ENCODE measurements at regions not wholly inside any gene's neighbourhood (a gene's known extent, or its start where the extent isn't known, plus 50 kb on each side); places are given as distances from the start of the nearest gene placed in this dataset.

DNA sequence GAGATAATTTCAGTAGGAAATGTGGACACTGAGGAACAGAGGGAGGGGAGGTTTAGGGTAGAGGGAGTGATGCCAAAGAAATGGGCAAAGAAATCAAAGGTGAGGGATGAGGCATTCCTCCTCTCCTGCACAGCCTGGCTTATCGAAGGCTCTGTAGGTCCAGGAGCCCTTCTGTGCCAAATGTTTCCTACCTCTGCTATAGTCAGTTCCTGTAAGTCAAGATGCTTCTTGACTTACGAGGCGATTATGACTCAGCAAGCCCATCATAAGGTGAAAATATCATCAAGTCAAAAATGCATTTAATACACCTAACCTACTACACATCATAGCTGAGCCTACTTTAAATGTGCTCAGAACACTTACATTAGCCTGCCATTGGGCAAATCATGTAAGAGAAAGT lies 60.0 kb upstream of the ARHGAP24 start:
- Histone ChIP-seq H3K27ac (ENCODE audit: low read depth, low read length) (no peak overlapping the region), H3K9ac (ENCODE audit: low read length in 5 of 5) (no peak overlapping the region), H3K36me3 (ENCODE audit: control insufficient read depth in 5 of 5, insufficient read depth in 5 of 5, low read length in 5 of 5) (no peaks in the 10 kb centered on the region), H3K4me3 (ENCODE audit: low read depth in 1 of 5, low read length in 5 of 5) (no peak overlapping the region), H3K27me3 (ENCODE audit: control insufficient read depth in 5 of 5, insufficient read depth in 4 of 5, low read length in 5 of 5) (no peaks in the 10 kb centered on the region), H3K4me1 (ENCODE audit: control insufficient read depth in 5 of 5, insufficient read depth in 5 of 5, low read length in 5 of 5) (no peaks in the 10 kb centered on the region), H3K9me3 (ENCODE audit: control insufficient read depth in 5 of 5, low read length in 5 of 5) (no peaks in the 10 kb centered on the region)

DNA sequence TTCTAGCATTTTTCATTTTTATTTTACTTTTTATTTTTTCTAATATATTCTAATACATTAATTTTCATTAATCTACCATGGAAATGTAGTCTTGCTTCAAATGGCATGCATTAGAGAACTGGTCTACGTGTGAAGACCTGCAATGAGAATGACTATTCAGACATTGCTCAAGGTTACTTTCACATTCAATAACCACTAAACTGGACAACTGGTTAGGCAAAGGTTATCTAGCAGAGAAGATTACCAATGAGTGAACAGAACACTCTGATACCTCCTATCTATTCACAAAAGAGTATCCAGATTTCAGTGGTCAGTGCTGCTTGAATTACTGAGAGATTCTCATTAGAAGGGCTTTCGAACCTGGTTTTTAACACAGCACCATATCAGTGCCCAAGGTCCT lies 58.9 kb upstream of the ARHGAP24 start:
- Histone ChIP-seq H3K4me1 (ENCODE audit: control insufficient read depth in 5 of 5, insufficient read depth in 5 of 5, low read length in 5 of 5) (no peaks in the 10 kb centered on the region), H3K9me3 (ENCODE audit: control insufficient read depth in 5 of 5, low read length in 5 of 5) (no peaks in the 10 kb centered on the region), H3K4me3 (ENCODE audit: low read depth in 1 of 5, low read length in 5 of 5) (no peak overlapping the region), H3K27ac (ENCODE audit: low read depth, low read length) (no peak overlapping the region), H3K27me3 (ENCODE audit: control insufficient read depth in 5 of 5, insufficient read depth in 4 of 5, low read length in 5 of 5) (no peaks in the 10 kb centered on the region), H3K36me3 (ENCODE audit: control insufficient read depth in 5 of 5, insufficient read depth in 5 of 5, low read length in 5 of 5) (no peaks in the 10 kb centered on the region), H3K9ac (ENCODE audit: low read length in 5 of 5) (no peak overlapping the region)

DNA sequence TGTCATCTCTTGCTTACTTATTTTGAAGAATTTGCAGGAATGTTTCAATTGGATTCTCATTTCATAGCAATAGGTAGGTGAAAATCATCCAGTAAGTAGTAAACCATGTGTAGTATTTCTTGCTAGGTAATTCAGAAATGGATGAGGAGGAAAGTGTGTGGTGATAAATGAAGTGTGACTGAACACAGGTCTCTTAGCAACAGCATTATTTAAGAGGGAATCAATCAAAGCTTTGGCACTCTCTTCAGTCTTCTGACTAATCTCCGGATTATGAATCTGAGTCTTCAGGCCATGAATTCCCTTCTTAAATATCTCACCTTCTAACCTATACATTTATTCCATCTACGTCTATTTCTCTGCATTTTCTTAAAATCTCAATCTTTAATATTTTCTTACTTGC lies 55.8 kb upstream of the ARHGAP24 start:
- no peak overlapping the region for H3K9ac ChIP-seq (ENCODE audit: low read length in 5 of 5)
- no peaks in the 10 kb centered on the region for H3K36me3 ChIP-seq (ENCODE audit: control insufficient read depth in 5 of 5, insufficient read depth in 5 of 5, low read length in 5 of 5)
- H3K4me1 ChIP-seq (ENCODE audit: control insufficient read depth in 5 of 5, insufficient read depth in 5 of 5, low read length in 5 of 5), result no peaks in the 10 kb centered on the region
- no peak overlapping the region for H3K4me3 ChIP-seq (ENCODE audit: low read depth in 1 of 5, low read length in 5 of 5)
- no peaks in the 10 kb centered on the region for H3K9me3 ChIP-seq (ENCODE audit: control insufficient read depth in 5 of 5, low read length in 5 of 5)
- no peak overlapping the region for H3K27ac ChIP-seq (ENCODE audit: low read depth, low read length)
- no peaks in the 10 kb centered on the region for H3K27me3 ChIP-seq (ENCODE audit: control insufficient read depth in 5 of 5, insufficient read depth in 4 of 5, low read length in 5 of 5)

DNA sequence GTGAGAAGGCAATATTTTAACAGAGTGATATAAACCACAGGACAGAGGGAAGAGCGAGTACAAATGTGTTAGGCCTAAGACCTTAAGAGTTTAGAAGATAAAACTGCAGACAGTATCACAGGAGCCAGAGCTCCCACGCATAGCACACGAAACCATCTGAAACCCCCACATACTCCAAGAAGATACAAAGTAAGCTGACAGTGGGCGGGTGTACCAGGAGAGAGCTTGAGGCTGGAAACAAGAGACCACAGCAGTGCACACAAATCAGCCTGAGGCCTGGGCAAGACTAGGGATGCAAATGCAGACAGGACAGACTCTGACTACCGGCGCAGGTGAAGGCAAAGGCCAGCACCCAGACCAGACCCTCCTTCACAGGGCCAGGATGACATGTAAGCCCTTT lies 54.1 kb upstream of the ARHGAP24 start:
- H3K27ac ChIP-seq (ENCODE audit: low read depth, low read length), result no peak overlapping the region
- no peaks in the 10 kb centered on the region for H3K36me3 ChIP-seq (ENCODE audit: control insufficient read depth in 5 of 5, insufficient read depth in 5 of 5, low read length in 5 of 5)
- no peaks in the 10 kb centered on the region for H3K27me3 ChIP-seq (ENCODE audit: control insufficient read depth in 5 of 5, insufficient read depth in 4 of 5, low read length in 5 of 5)
- H3K4me1 ChIP-seq (ENCODE audit: control insufficient read depth in 5 of 5, insufficient read depth in 5 of 5, low read length in 5 of 5), result no peaks in the 10 kb centered on the region
- H3K9me3 ChIP-seq (ENCODE audit: control insufficient read depth in 5 of 5, low read length in 5 of 5), result no peaks in the 10 kb centered on the region
- no peak overlapping the region for H3K4me3 ChIP-seq (ENCODE audit: low read depth in 1 of 5, low read length in 5 of 5)
- H3K9ac ChIP-seq (ENCODE audit: low read length in 5 of 5), result no peak overlapping the region

DNA sequence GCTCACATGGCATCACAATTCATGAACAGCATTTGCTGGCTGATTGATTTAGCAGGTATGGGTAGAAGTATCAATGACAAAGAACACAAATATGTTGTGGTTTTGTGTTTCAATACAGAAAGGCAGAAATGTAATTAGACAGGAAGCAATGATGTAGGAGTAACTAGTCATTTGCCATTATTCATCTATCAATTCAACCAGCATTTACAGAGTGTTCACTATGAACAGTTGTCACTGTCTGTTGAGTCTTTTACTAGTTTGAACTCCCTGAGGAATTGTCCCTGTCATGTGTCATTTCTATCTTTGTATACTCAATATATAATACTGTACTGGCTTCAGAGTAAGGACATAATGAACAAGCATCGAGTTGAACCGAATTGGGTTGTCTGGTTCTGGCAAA lies 51.5 kb upstream of the ARHGAP24 start:
- Histone ChIP-seq H3K9ac (ENCODE audit: low read length in 5 of 5) (no peak overlapping the region), H3K9me3 (ENCODE audit: control insufficient read depth in 5 of 5, low read length in 5 of 5) (no peaks in the 10 kb centered on the region), H3K27ac (ENCODE audit: low read depth, low read length) (no peak overlapping the region), H3K4me1 (ENCODE audit: control insufficient read depth in 5 of 5, insufficient read depth in 5 of 5, low read length in 5 of 5) (no peaks in the 10 kb centered on the region), H3K4me3 (ENCODE audit: low read depth in 1 of 5, low read length in 5 of 5) (no peak overlapping the region), H3K27me3 (ENCODE audit: control insufficient read depth in 5 of 5, insufficient read depth in 4 of 5, low read length in 5 of 5) (no peaks in the 10 kb centered on the region), H3K36me3 (ENCODE audit: control insufficient read depth in 5 of 5, insufficient read depth in 5 of 5, low read length in 5 of 5) (no peaks in the 10 kb centered on the region)
